Subcutaneous abdominal adipose tissue (tissue), 5 donors: ENCODE measurements at regions not wholly inside any gene's neighbourhood (a gene's known extent, or its start where the extent isn't known, plus 50 kb on each side); places are given as distances from the start of the nearest gene placed in this dataset.
"Not testable (repeated sequence)": the region's sequence is repeated elsewhere in the genome, so short reads cannot be mapped to it uniquely, and the experiment has no call there.

Source experiments
- H3K27ac ChIP-seq: one replicate; pipeline ENCODE4 v1.7.0; 2013; ENCODE audit warnings: low read depth, mild to moderate bottlenecking, inconsistent platforms, low read length, moderate library complexity
- H3K27me3 ChIP-seq, 5 donors: one replicate each; pipeline ENCODE4 v1.7.0; 2013; ENCODE audit warnings: low read length in 5 of 5, inconsistent platforms in 1 of 5; ENCODE audit not compliant: control insufficient read depth in 5 of 5, insufficient read depth in 4 of 5
- H3K36me3 ChIP-seq, 5 donors: one replicate each; pipeline ENCODE4 v1.7.0; 2013; ENCODE audit warnings: low read length in 5 of 5; ENCODE audit not compliant: control insufficient read depth in 5 of 5, insufficient read depth in 5 of 5
- H3K4me1 ChIP-seq, 5 donors: one replicate each; pipeline ENCODE4 v1.7.0; 2013; ENCODE audit warnings: low read length in 5 of 5, mild to moderate bottlenecking in 3 of 5, moderate library complexity in 1 of 5; ENCODE audit not compliant: control insufficient read depth in 5 of 5, insufficient read depth in 5 of 5
- H3K4me3 ChIP-seq, 5 donors: one replicate each; pipeline ENCODE4 v1.7.0; 2013; ENCODE audit warnings: low read length in 5 of 5, low read depth in 1 of 5
- H3K9ac ChIP-seq, 5 donors: one replicate each; pipeline ENCODE4 v1.7.0; 2013; ENCODE audit warnings: low read length in 5 of 5, mild to moderate bottlenecking in 4 of 5, moderate library complexity in 3 of 5
- H3K9me3 ChIP-seq, 5 donors: one replicate each; pipeline ENCODE4 v1.7.0; 2013; ENCODE audit warnings: low read length in 5 of 5; ENCODE audit not compliant: control insufficient read depth in 5 of 5
- donor health status: healthy.
- donor health status: healthy.
- donor health status: healthy.
- donor health status: healthy.
- donor health status: healthy.

GRCh38 chr16:5916711-5917191 lies 819.2 kb upstream of the EEF2KMT start:
- H3K27me3 ChIP-seq = peaks cover 0 to 7% (median 0%) of the 10 kb centered on the region in 5 donors
- H3K9ac ChIP-seq = no peak overlapping the region
- H3K4me1 ChIP-seq = peaks cover 0 to 3% (median 0%) of the 10 kb centered on the region in 5 donors
- H3K4me3 ChIP-seq = no peak overlapping the region
- no peak overlapping the region for H3K27ac ChIP-seq
- peaks cover 0 to 6% (median 4%) of the 10 kb centered on the region in 5 donors for H3K9me3 ChIP-seq
- H3K36me3 ChIP-seq = no peaks in the 10 kb centered on the region

GRCh38 chr16:5911241-5911640 lies 813.6 kb upstream of the EEF2KMT start:
- Histone ChIP-seq H3K36me3 (no peaks in the 10 kb centered on the region), H3K27ac (no peak overlapping the region), H3K4me1 (no peaks in the 10 kb centered on the region)

GRCh38 chr16:5909556-5909955 lies 812.0 kb upstream of the EEF2KMT start:
- not testable (repeated sequence) for H3K36me3 ChIP-seq, H3K9me3 ChIP-seq, H3K4me1 ChIP-seq, H3K27ac ChIP-seq, H3K9ac ChIP-seq, H3K4me3 ChIP-seq, H3K27me3 ChIP-seq

More at GRCh38 chr16:5911241-5911640, 813.6 kb upstream of the EEF2KMT start:
- Histone ChIP-seq H3K27me3 (no peaks in the 10 kb centered on the region), H3K4me3 (no peak overlapping the region), H3K9me3 (peaks cover 0 to 8% (median 4%) of the 10 kb centered on the region in 5 donors), H3K9ac (no peak overlapping the region)

DNA sequence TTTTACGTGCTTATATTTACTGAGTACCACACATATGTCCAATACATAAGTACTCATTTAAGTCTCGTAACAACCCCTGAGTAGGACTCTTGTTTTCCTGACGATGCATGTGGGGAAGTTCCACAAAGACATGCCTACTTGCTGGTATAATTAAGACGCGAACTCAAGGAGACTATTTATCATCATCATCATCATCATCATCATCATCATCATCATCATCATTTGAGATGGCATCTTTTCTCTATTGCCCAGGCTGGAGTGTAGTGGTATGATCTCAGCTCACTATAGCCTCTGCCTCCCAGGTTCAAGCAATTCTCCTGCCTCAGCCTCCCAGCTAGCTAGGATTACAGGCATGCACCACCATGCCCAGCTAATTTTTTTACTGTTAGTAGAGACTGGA lies 809.9 kb upstream of the EEF2KMT start:
- H3K9me3 ChIP-seq = peaks cover 0 to 4% (median 0%) of the 10 kb centered on the region in 5 donors
- H3K27me3 ChIP-seq = no peaks in the 10 kb centered on the region
- H3K9ac ChIP-seq = no peak overlapping the region
- no peaks in the 10 kb centered on the region for H3K4me1 ChIP-seq
- no peak overlapping the region for H3K4me3 ChIP-seq
- H3K36me3 ChIP-seq = no peaks in the 10 kb centered on the region
- no peak overlapping the region for H3K27ac ChIP-seq

GRCh38 chr16:5906351-5906750 lies 808.8 kb upstream of the EEF2KMT start:
- Histone ChIP-seq H3K4me1 (no peaks in the 10 kb centered on the region), H3K9ac (no peak overlapping the region), H3K27ac (no peak overlapping the region), H3K36me3 (no peaks in the 10 kb centered on the region), H3K27me3 (no peaks in the 10 kb centered on the region), H3K4me3 (no peak overlapping the region), H3K9me3 (peaks cover 0 to 4% (median 0%) of the 10 kb centered on the region in 5 donors)

DNA sequence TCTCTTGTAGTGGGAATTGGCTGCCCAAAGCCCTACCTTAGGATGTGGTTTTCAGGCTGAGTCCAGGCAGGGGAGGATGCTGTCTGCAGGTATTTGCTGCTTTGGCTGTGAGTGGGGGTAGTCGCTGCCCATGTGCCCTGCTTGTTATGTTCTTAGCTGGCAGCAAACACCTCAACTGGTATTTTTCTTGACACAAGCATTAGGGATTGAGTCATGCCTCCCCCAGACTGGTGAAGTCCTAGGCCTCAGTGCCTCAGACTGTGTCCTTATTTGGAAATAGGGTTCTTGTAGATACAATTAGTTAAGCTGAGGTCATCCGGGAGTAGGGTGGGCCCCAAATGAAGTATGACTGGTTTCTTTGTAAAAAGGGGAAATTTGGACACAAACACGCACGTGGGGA lies 808.3 kb upstream of the EEF2KMT start:
- Histone ChIP-seq H3K9ac (no peak overlapping the region), H3K4me1 (no peaks in the 10 kb centered on the region), H3K27ac (no peak overlapping the region), H3K4me3 (no peak overlapping the region), H3K9me3 (peaks cover 0 to 4% (median 2%) of the 10 kb centered on the region in 5 donors), H3K27me3 (no peaks in the 10 kb centered on the region), H3K36me3 (no peaks in the 10 kb centered on the region)

- Histone ChIP-seq H3K27me3 (no peaks in the 10 kb centered on the region), H3K9me3 (peaks cover 0 to 8% (median 5%) of the 10 kb centered on the region in 5 donors), H3K36me3 (no peaks in the 10 kb centered on the region), H3K4me1 (no peaks in the 10 kb centered on the region), H3K4me3 (no peak overlapping the region), H3K27ac (no peak overlapping the region), H3K9ac (no peak overlapping the region)
Observed at GRCh38 chr16:5903832-5904231, 806.2 kb upstream of the EEF2KMT start.

GRCh38 chr16:5903153-5903552 lies 805.6 kb upstream of the EEF2KMT start:
- Histone ChIP-seq H3K27ac (no peak overlapping the region), H3K4me1 (no peaks in the 10 kb centered on the region), H3K36me3 (no peaks in the 10 kb centered on the region), H3K9me3 (peaks cover 0 to 8% (median 5%) of the 10 kb centered on the region in 5 donors), H3K4me3 (no peak overlapping the region), H3K27me3 (no peaks in the 10 kb centered on the region), H3K9ac (no peak overlapping the region)

DNA sequence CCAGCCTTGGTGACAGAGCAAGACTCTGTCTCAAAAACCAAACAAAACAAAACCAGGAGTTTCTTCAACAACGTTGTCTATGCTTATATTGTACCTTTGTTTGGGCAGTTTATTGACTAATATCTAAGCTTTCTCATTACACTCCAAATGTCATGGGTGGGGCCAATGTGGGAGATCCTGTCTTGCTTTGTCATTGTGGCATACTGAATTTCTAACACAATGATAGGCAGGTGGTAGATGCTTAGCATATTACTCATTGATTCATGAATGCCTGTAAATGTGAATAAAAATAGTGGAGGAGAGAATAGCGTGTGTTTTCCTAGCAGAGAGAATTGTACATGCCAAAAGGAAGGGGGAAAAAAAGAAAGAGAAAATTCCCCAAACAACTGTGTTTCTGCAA lies 802.5 kb upstream of the EEF2KMT start:
- no peaks in the 10 kb centered on the region for H3K4me1 ChIP-seq
- H3K27ac ChIP-seq = no peak overlapping the region
- peaks cover 0 to 10% (median 4%) of the 10 kb centered on the region in 5 donors for H3K9me3 ChIP-seq
- no peaks in the 10 kb centered on the region for H3K27me3 ChIP-seq
- no peak overlapping the region for H3K9ac ChIP-seq
- H3K36me3 ChIP-seq = no peaks in the 10 kb centered on the region
- H3K4me3 ChIP-seq = no peak overlapping the region

DNA sequence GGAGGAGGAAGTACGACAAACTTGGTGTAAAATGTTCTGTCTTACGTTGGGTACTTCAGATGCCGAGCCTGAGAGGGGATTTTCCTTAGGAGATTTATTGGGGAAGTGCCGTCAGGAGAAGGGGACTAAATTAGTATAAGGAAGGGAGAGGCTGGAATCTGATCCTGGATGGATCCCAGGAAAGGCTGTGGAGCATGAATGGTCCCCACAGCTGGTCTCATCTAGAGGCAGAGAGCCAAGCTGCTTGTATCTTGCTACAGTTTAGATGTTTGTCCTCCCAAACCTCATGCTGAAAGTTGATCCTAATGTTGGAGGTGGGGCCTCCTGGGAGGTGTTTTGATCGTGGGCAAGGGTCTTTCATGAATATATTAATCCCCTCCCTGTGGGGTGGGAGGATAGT lies 798.4 kb upstream of the EEF2KMT start:
- no peaks in the 10 kb centered on the region for H3K36me3 ChIP-seq
- H3K9ac ChIP-seq = no peak overlapping the region
- no peak overlapping the region for H3K27ac ChIP-seq
- no peaks in the 10 kb centered on the region for H3K4me1 ChIP-seq
- no peak overlapping the region for H3K4me3 ChIP-seq
- peaks cover 0 to 9% (median 3%) of the 10 kb centered on the region in 5 donors for H3K9me3 ChIP-seq
- H3K27me3 ChIP-seq = no peaks in the 10 kb centered on the region

DNA sequence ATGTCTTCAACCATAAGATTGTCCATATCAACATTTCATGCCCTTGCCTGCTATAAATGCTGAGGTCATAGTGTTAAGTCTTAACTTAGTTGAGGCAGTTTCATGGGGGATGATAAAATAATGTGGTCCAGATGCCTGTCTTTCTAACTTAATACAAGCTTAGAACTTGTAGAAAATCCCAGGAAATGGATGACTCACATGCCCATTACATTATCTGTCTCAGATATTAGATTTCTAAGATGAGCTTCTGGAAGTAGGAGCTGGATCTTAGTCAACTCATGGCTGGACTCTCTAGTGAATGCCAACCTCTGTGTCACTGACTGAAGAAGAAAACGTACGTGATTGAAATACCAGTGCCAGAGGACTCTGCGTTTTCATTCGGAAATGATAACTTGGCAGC lies 797.5 kb upstream of the EEF2KMT start:
- Histone ChIP-seq H3K27ac (no peak overlapping the region), H3K36me3 (no peaks in the 10 kb centered on the region), H3K27me3 (no peaks in the 10 kb centered on the region), H3K4me3 (no peak overlapping the region), H3K9me3 (peaks cover 0 to 5% (median 0%) of the 10 kb centered on the region in 5 donors), H3K4me1 (no peaks in the 10 kb centered on the region), H3K9ac (no peak overlapping the region)
